ENCODE measurements at regions not wholly inside any gene's neighbourhood (a gene's known extent, or its start where the extent isn't known, plus 50 kb on each side); places are given as distances from the start of the nearest gene placed in this dataset.

GRCh38 chr20:46835418-46835817 lies 59.2 kb upstream of the EYA2 start:
- no peak for TF ChIP-seq CTCF (IDR thresholded peaks at IDR 0.05; ENCODE audit: borderline replicate concordance, extremely low read depth, insufficient read depth)
- no peak for FAIRE-seq

GRCh38 chr20:46837083-46837482 lies 57.6 kb upstream of the EYA2 start:
- Histone ChIP-seq H3K36me3 (ENCODE audit: control insufficient read depth in 2 of 3, insufficient read depth in 3 of 3, low read length in 3 of 3) (no peaks in the 10 kb centered on the region), H3K9ac (ENCODE audit: low read length in 3 of 3) (no peak overlapping the region), H3K27ac (ENCODE audit: low read depth in 2 of 2, low read length in 2 of 2) (no peak overlapping the region), H3K27me3 (ENCODE audit: control insufficient read depth, insufficient read depth, low read length) (no peaks in the 10 kb centered on the region), H3K9me3 (ENCODE audit: control insufficient read depth in 2 of 3, insufficient read depth in 1 of 3, low read length in 3 of 3) (no peaks in the 10 kb centered on the region), H3K4me3 (ENCODE audit: low read length in 3 of 3) (no peak overlapping the region), H3K4me1 (ENCODE audit: control insufficient read depth in 2 of 3, insufficient read depth in 2 of 3, low read depth in 1 of 3, low read length in 3 of 3) (no peaks in the 10 kb centered on the region)
- intact Hi-C loops (cut with DNase I): no loop called here
- TF ChIP-seq CTCF (IDR thresholded peaks at IDR 0.05; ENCODE audit: borderline replicate concordance, extremely low read depth, insufficient read depth): no peak
- DNase-seq (no peak), FAIRE-seq (no peak)

More at GRCh38 chr20:46835418-46835817, 59.2 kb upstream of the EYA2 start:
- no peak overlapping the region for H3K4me3 ChIP-seq (ENCODE audit: low read length in 3 of 3)
- no peaks in the 10 kb centered on the region for H3K36me3 ChIP-seq (ENCODE audit: control insufficient read depth in 2 of 3, insufficient read depth in 3 of 3, low read length in 3 of 3)
- intact Hi-C loops (cut with DNase I): no loop called here
- no peaks in the 10 kb centered on the region for H3K4me1 ChIP-seq (ENCODE audit: control insufficient read depth in 2 of 3, insufficient read depth in 2 of 3, low read depth in 1 of 3, low read length in 3 of 3)
- H3K27me3 ChIP-seq (ENCODE audit: control insufficient read depth, insufficient read depth, low read length): no peaks in the 10 kb centered on the region
- H3K27ac ChIP-seq (ENCODE audit: low read depth in 2 of 2, low read length in 2 of 2): no peak overlapping the region
- H3K9ac ChIP-seq (ENCODE audit: low read length in 3 of 3): no peak overlapping the region
- no peak for DNase-seq
- peaks cover 0 to 7% (median 0%) of the 10 kb centered on the region in 3 donors for H3K9me3 ChIP-seq (ENCODE audit: control insufficient read depth in 2 of 3, insufficient read depth in 1 of 3, low read length in 3 of 3)

- no peak for TF ChIP-seq CTCF (IDR thresholded peaks at IDR 0.05; ENCODE audit: borderline replicate concordance, extremely low read depth, insufficient read depth)
- intact Hi-C loops (cut with DNase I): no loop called here
- no peak overlapping the region for H3K9ac ChIP-seq (ENCODE audit: low read length in 3 of 3)
- H3K36me3 ChIP-seq (ENCODE audit: control insufficient read depth in 2 of 3, insufficient read depth in 3 of 3, low read length in 3 of 3): no peaks in the 10 kb centered on the region
- H3K27me3 ChIP-seq (ENCODE audit: control insufficient read depth, insufficient read depth, low read length): no peaks in the 10 kb centered on the region
- DNase-seq (no peak), FAIRE-seq (no peak)
- no peaks in the 10 kb centered on the region for H3K9me3 ChIP-seq (ENCODE audit: control insufficient read depth in 2 of 3, insufficient read depth in 1 of 3, low read length in 3 of 3)
- H3K4me3 ChIP-seq (ENCODE audit: low read length in 3 of 3): no peak overlapping the region
- no peaks in the 10 kb centered on the region for H3K4me1 ChIP-seq (ENCODE audit: control insufficient read depth in 2 of 3, insufficient read depth in 2 of 3, low read depth in 1 of 3, low read length in 3 of 3)
- no peak overlapping the region for H3K27ac ChIP-seq (ENCODE audit: low read depth in 2 of 2, low read length in 2 of 2)
Measured at GRCh38 chr20:46838011-46838410, 56.6 kb upstream of the EYA2 start.

- DNase-seq (no peak), FAIRE-seq (no peak)
- Histone ChIP-seq H3K36me3 (ENCODE audit: control insufficient read depth in 2 of 3, insufficient read depth in 3 of 3, low read length in 3 of 3) (no peaks in the 10 kb centered on the region), H3K9me3 (ENCODE audit: control insufficient read depth in 2 of 3, insufficient read depth in 1 of 3, low read length in 3 of 3) (no peaks in the 10 kb centered on the region), H3K4me3 (ENCODE audit: low read length in 3 of 3) (no peak overlapping the region), H3K27me3 (ENCODE audit: control insufficient read depth, insufficient read depth, low read length) (no peaks in the 10 kb centered on the region), H3K4me1 (ENCODE audit: control insufficient read depth in 2 of 3, insufficient read depth in 2 of 3, low read depth in 1 of 3, low read length in 3 of 3) (no peaks in the 10 kb centered on the region), H3K9ac (ENCODE audit: low read length in 3 of 3) (no peak overlapping the region), H3K27ac (ENCODE audit: low read depth in 2 of 2, low read length in 2 of 2) (no peak overlapping the region)
- TF ChIP-seq CTCF (IDR thresholded peaks at IDR 0.05; ENCODE audit: borderline replicate concordance, extremely low read depth, insufficient read depth): no peak
- intact Hi-C loops (cut with DNase I): no loop called here
Measured at GRCh38 chr20:46840054-46840729, 54.5 kb upstream of the EYA2 start.

Measured in kidney (tissue), 13 donors.